Fibroblast of skin of left biceps (primary cell): ENCODE measurements at regions not wholly inside any gene's neighbourhood (a gene's known extent, or its start where the extent isn't known, plus 50 kb on each side); places are given as distances from the start of the nearest gene placed in this dataset.
"Not testable (repeated sequence)": the region's sequence is repeated elsewhere in the genome, so short reads cannot be mapped to it uniquely, and the experiment has no call there.

Experiments
- DNase-seq, 2 experiments: peaks; one replicate each; pipeline ENCODE4 v3.0.0-alpha.2; 2013; ENCODE audit warnings: low read depth in 2 of 2

GRCh38 chr1:96865731-96866685 lies 144.4 kb downstream of the PTBP2 start:
- peak; percentile 90 to 93 for DNase-seq

GRCh38 chr1:96872757-96873156 lies 151.2 kb downstream of the PTBP2 start:
- DNase-seq, result no peak

GRCh38 chr1:96878640-96879039 lies 157.1 kb downstream of the PTBP2 start:
- no peak for DNase-seq

- no peak for DNase-seq
Measured at GRCh38 chr1:96880626-96881025, 159.0 kb downstream of the PTBP2 start.

- no peak for DNase-seq
Measured at GRCh38 chr1:96882096-96882495, 160.5 kb downstream of the PTBP2 start.

GRCh38 chr1:96886474-96886873 lies 164.9 kb downstream of the PTBP2 start:
- DNase-seq, result no peak

GRCh38 chr1:96887501-96887900 lies 165.9 kb downstream of the PTBP2 start:
- DNase-seq, result no peak

GRCh38 chr1:96901783-96902363 lies 180.3 kb downstream of the PTBP2 start:
- no peak for DNase-seq

- DNase-seq, result no peak
Measured at GRCh38 chr1:96912248-96912647, 190.7 kb downstream of the PTBP2 start.

- DNase-seq, result not testable (repeated sequence)
Measured at GRCh38 chr1:96915701-96916100, 194.1 kb downstream of the PTBP2 start.

- peak; percentile 19 to 21 for DNase-seq
Measured at GRCh38 chr1:96918406-96918805, 196.8 kb downstream of the PTBP2 start.

- DNase-seq, result no peak
Measured at GRCh38 chr1:96922181-96922580, 200.6 kb downstream of the PTBP2 start.

- no peak for DNase-seq
Measured at GRCh38 chr1:96923753-96924152, 202.2 kb downstream of the PTBP2 start.

- DNase-seq, result no peak
Measured at GRCh38 chr1:96926176-96926575, 204.6 kb downstream of the PTBP2 start.

- DNase-seq, result peak; percentile 15 to 45
Measured at GRCh38 chr1:96927125-96927524, 205.5 kb downstream of the PTBP2 start.

- no peak for DNase-seq
Measured at GRCh38 chr1:96931136-96931535, 209.6 kb downstream of the PTBP2 start.

GRCh38 chr1:96934282-96934681 lies 212.7 kb downstream of the PTBP2 start:
- no peak for DNase-seq

- DNase-seq, result no peak
Measured at GRCh38 chr1:96944432-96945092, 223.0 kb downstream of the PTBP2 start.

GRCh38 chr1:96945509-96946084 lies 224.0 kb downstream of the PTBP2 start:
- DNase-seq, result no peak

- DNase-seq, result no peak
Measured at GRCh38 chr1:96955307-96956012, 233.9 kb downstream of the PTBP2 start.

GRCh38 chr1:96962216-96962615 lies 240.6 kb downstream of the PTBP2 start:
- DNase-seq, result no peak
